NCI-H1694 (cell line): ENCODE measurements at regions not wholly inside any gene's neighbourhood (a gene's known extent, or its start where the extent isn't known, plus 50 kb on each side); places are given as distances from the start of the nearest gene placed in this dataset.
"Not testable (repeated sequence)": the region's sequence is repeated elsewhere in the genome, so short reads cannot be mapped to it uniquely, and the experiment has no call there.

ENCODE experiments used
- DNase-seq: peaks from one replicate; lab custom pipeline; 2025; lab: John Stamatoyannopoulos, UW

DNA sequence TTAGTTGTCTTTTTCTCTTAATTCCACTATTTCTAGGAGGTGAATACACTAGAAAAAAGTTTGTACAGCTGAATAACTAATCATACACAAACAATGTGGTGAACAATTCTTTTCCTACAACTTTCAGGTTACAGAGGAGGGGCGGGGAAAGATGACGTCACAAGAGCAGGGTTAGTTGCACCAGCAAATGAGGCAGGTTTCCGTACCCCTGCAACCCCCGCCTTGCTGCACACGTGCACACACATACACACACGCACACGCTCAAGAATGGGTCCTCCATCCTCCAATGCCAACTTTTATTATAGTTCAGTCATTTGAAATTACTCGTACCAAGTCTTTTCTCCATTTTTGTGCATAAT is 122.8 kb downstream of the ARL4C start:
- DNase-seq = no peak

DNA sequence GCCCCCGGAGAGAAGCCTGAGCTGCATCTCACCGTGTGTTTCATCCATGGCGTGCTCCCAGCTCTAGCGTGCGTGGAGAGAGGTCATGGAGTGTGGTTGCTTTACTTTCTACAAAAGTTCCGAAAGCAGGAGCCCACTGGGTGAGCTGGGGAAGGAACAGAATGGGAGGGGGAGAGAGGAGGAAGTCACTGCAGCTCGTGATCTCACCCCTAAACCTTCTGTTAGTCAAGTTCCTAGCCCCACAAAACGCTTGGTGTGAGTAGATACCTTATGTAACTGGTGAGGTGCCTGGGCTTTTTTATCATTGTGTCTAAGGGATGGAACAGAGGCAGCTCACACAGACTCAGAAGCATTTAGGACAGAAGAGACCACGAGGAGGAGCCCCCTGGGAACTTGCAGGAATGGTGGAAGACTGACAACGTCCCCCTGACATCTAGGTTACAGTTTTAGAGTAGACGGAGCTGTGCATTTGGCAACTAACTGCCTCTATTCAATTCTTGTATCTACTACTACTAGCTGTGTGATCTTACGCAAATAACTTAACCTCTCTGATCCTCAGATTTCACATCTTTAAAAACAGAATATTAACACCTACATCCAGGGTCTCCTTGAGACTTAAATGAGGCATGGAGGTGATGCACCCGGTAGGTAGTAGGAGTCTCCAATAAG is 123.3 kb downstream of the ARL4C start:
- DNase-seq = no peak

DNA sequence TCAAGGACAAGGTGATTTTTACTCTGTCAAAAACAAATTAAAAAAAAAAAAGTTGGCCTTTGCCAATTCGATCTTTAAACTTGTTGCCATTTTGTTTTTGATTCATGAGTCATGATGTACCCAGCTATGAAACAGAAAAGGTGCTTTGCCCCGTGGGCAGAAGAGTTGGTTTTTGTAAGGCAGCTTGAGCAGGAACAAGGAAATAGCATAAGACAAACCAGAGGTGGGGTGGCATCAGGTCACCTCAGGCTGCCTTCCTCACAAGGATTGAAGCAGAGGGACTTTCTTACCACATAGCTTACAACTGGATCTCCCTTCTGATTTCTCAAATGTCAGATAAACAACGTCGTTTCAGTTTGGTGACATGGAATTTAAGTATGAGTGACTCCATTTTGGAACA is 123.8 kb downstream of the ARL4C start:
- no peak for DNase-seq

- no peak for DNase-seq
These were observed 124.4 kb downstream of the ARL4C start for GRCh38 chr2:234372506-234372905.

DNA sequence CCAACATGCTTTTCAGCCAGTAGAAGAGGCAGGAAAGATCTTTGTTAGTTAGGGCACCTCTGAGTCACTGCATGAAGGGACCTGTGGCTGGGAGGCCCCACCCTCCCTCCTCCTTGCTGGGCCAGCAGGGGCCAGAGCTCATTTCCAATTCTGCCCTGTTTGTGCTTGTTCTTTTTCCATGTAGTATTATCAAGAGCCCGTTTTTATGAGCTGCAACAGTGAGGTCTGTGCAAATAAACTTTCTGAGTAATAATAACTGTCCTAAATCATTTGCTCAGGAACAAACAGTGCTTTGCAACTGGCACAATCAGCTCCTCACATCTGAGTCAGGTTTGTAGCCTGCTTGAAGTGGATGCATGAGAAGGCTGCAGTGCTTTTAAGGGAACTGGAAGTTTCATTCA is 128.0 kb downstream of the ARL4C start:
- DNase-seq = no peak

DNA sequence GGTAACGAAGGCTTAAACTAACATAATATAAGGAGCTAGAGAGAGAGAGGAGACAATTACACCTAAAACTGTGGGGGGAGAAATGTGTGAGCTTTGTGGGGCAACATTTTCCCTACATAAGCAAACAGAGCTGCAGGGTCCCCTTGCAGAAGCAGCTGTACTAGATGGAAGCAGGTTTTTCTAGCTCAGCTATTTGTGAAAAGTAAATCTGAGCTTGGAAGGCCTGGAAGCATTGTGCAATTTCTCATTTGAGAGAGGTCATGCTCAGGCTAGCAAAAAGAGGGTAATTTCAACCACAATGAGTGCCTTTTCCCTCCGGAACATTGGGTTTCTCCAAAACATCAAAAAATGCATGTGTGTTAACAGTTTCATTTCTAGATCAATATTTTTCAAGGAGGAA is 130.0 kb downstream of the ARL4C start:
- DNase-seq = no peak

DNA sequence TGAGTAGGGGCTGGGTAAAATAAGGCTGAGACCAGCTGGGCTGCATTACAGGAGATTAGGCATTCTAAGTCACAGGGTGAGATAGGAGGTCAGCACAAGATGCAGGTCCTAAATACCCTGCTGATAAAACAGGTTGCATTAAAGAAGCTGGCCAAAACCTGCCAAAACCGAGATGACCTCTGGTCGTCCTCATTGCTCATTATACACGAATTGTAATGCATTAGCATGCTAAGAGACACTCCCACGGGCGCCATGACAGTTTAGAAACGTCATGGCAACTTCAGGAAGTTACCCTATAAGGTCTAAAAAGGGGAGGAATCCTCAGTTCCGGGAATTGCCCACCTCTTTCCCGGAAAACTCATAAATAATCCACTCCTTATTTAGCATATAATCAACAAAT is 132.2 kb downstream of the ARL4C start:
- DNase-seq = no peak

- DNase-seq = no peak
These were observed 133.1 kb downstream of the ARL4C start for GRCh38 chr2:234363647-234364294.

DNA sequence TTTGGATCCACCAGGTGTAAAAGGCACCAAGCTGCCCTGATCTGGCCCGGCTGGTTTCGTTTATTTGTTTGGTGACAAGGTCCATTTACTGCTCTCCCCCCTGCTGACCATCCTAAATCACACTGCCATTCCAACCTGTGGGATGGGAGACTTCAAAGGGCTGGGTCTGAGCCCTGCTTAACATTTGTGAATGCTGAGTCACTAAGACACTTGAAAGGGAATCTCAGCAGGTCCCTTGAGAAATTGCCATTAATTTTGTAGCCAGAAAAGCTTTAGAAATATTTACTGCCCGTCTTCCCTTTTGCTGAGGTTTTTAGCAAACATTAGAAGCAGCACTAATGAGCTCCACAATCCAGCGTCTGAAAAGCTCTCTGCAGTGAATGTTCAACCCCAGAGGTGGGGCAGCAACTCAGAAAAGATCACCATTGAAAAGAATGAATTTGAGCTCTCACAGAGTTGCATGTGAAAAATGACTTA is 133.8 kb downstream of the ARL4C start:
- DNase-seq = no peak

GRCh38 chr2:234360313-234360975 is 136.4 kb downstream of the ARL4C start:
- DNase-seq = not testable (repeated sequence)

DNA sequence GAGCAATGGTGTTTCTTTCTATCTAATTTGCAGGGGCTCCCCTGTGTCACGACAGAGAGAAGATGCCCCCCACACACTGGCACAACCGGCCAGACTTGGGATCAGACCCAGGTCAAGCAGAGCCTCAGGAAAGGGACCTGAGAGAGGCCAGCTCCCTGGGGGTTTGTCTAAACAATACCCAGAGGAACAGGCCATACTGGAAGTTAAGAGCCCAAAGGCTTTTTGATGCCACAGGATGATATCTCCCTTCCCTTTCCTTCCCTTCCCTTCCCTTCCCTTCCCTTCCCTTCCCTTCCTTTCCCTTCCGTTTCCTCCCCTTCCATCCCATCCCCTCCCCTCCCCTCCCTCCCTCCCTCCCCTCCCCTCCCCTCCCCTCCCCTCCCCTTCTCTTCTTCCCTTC is 139.2 kb downstream of the ARL4C start:
- DNase-seq = no peak

DNA sequence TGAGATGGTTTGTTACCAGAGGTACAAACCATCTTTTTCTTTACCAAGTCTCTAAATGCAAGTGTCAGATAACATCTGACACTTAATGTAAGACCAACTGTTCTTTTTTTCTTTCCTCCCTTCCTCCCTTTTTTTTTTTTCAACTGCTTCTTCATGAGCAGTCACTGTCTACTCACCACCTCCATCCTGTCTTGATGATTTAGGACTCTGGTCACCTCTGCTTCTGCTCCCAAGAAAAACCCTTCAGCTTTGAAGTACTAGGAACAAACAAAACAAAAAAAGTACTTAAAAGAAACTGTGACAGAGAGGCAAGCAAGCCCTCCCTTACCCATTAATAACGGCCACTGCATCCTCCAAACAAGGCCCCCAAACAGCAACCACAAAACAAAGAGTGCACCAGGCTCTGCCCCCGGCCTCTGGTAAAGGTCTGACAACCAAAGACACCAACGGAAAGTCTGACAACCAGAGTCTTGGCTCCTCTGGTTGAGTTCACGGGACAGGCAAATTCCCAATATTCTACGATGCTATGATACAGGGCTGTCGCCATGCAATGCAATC is 141.0 kb downstream of the ARL4C start:
- no peak for DNase-seq

GRCh38 chr2:234355021-234355720 is 141.7 kb downstream of the ARL4C start:
- no peak for DNase-seq

DNA sequence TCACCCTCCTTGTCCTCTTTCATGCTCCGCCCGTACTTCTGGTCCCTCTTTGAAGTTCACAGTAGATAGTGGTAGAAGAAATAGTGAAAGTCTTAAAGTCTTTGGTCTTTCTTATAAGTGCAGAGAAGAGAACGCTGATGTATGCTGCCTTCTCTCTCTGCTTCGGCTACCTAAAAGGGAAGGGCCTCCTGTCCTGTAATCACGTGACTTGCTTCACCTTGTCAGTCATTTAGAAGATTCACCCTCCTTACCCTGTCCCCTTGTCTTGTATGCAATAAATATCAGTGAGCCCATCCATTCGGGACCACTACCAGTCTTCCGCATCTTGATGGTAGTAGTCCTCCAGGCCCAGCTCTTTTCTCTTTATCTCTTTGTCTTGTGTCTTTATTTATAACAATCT is 144.6 kb downstream of the ARL4C start:
- no peak for DNase-seq

DNA sequence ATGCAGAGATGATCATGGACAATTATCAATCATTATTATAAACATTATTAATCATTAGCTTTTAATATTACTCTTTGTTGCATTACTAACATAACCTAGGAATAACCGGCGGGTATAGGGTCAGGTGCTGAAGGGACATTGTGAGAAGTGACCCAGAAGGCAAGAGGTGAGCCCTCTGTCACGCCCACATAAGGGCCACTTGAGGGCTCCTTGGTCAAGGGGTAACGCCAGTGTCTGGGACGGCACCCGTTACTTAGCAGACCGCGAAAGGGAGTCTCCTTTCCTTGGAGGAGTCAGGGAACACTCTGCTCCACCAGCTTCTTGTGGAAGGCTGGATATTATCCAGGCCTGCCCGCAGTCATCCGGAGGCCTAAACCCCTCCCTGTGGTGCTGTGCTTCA is 145.0 kb downstream of the ARL4C start:
- DNase-seq = not testable (repeated sequence)

- no peak for DNase-seq
These were observed 148.8 kb downstream of the ARL4C start for GRCh38 chr2:234348081-234348480.

- no peak for DNase-seq
These were observed 151.0 kb downstream of the ARL4C start for GRCh38 chr2:234345921-234346320.

- no peak for DNase-seq
These were observed 152.9 kb downstream of the ARL4C start for GRCh38 chr2:234344012-234344411.

GRCh38 chr2:234343372-234343771 is 153.5 kb downstream of the ARL4C start:
- DNase-seq = no peak

GRCh38 chr2:234341306-234341985 is 155.4 kb downstream of the ARL4C start:
- no peak for DNase-seq

GRCh38 chr2:234339501-234339900 is 157.4 kb downstream of the ARL4C start:
- DNase-seq = no peak

GRCh38 chr2:234339011-234339410 is 157.9 kb downstream of the ARL4C start:
- DNase-seq = no peak
